Colonic mucosa (tissue), 4 donors: ENCODE measurements at regions not wholly inside any gene's neighbourhood (a gene's known extent, or its start where the extent isn't known, plus 50 kb on each side); places are given as distances from the start of the nearest gene placed in this dataset.

Experiments
- DNase-seq: peaks from one replicate; pipeline ENCODE4 v3.0.0-alpha.2; 2020
- H3K27ac ChIP-seq: fragments of 200-600 bp; one replicate; pipeline ENCODE4 v1.8.0; 2021
- H3K27me3 ChIP-seq: fragments of 200-600 bp; one replicate; pipeline ENCODE4 v1.8.0; 2021
- H3K36me3 ChIP-seq: fragments of 200-600 bp; one replicate; pipeline ENCODE4 v1.8.0; 2021
- H3K4me1 ChIP-seq: fragments of 200-600 bp; one replicate; pipeline ENCODE4 v1.8.0; 2021; ENCODE audit warnings: mild to moderate bottlenecking
- H3K4me3 ChIP-seq: fragments of 200-600 bp; one replicate; pipeline ENCODE4 v1.8.0; 2021
- H3K9ac ChIP-seq, 2 donors: one replicate each; pipeline ENCODE4 v1.7.0; 2013; ENCODE audit warnings: control low read depth in 2 of 2, low read depth in 2 of 2, low read length in 2 of 2
- H3K9me3 ChIP-seq: fragments of 200-600 bp; one replicate; pipeline ENCODE4 v1.8.0; 2021
- intact Hi-C: fragments of 100-400 bp; cut with DNase I; formaldehyde crosslinking; loops from one replicate; pipeline ENCODE4 v1.14.1; 2022
- TF ChIP-seq, protein P1 (sequence below): fragments of 200-600 bp; IDR thresholded peaks from one replicate; pipeline ENCODE4 v1.8.0; 2022; ENCODE audit warnings: antibody characterized with exemption, mild to moderate bottlenecking
- donor health status: healthy.
- donor health status: DM: no; HTN: no; CAD: no.
- donor health status: DM: no; HTN: no; CAD: no.

GRCh38 chr2:63669596-63669995 lies 80.8 kb downstream of the MDH1 start:
- DNase-seq = no peak
- no peak overlapping the region for H3K4me3 ChIP-seq
- H3K9ac ChIP-seq = no peak overlapping the region
- no peaks in the 10 kb centered on the region for H3K36me3 ChIP-seq
- H3K4me1 ChIP-seq = no peaks in the 10 kb centered on the region
- TF ChIP-seq, protein P1, sequence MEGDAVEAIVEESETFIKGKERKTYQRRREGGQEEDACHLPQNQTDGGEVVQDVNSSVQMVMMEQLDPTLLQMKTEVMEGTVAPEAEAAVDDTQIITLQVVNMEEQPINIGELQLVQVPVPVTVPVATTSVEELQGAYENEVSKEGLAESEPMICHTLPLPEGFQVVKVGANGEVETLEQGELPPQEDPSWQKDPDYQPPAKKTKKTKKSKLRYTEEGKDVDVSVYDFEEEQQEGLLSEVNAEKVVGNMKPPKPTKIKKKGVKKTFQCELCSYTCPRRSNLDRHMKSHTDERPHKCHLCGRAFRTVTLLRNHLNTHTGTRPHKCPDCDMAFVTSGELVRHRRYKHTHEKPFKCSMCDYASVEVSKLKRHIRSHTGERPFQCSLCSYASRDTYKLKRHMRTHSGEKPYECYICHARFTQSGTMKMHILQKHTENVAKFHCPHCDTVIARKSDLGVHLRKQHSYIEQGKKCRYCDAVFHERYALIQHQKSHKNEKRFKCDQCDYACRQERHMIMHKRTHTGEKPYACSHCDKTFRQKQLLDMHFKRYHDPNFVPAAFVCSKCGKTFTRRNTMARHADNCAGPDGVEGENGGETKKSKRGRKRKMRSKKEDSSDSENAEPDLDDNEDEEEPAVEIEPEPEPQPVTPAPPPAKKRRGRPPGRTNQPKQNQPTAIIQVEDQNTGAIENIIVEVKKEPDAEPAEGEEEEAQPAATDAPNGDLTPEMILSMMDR = no peak
- no peaks in the 10 kb centered on the region for H3K9me3 ChIP-seq
- H3K27ac ChIP-seq = no peak overlapping the region
- intact Hi-C loops = no loop called here
- H3K27me3 ChIP-seq = no peaks in the 10 kb centered on the region

GRCh38 chr2:63673865-63674533 lies 85.2 kb downstream of the MDH1 start:
- DNase-seq = no peak
- Histone ChIP-seq H3K9me3 (no peaks in the 10 kb centered on the region), H3K4me3 (no peak overlapping the region), H3K4me1 (no peaks in the 10 kb centered on the region), H3K27ac (no peak overlapping the region), H3K27me3 (no peaks in the 10 kb centered on the region), H3K9ac (no peak overlapping the region), H3K36me3 (no peaks in the 10 kb centered on the region)
- intact Hi-C loops = no loop called here
- TF ChIP-seq, protein P1 = no peak

GRCh38 chr2:63675026-63675425 lies 86.3 kb downstream of the MDH1 start:
- Histone ChIP-seq H3K4me1 (no peaks in the 10 kb centered on the region), H3K9ac (no peak overlapping the region), H3K27me3 (no peaks in the 10 kb centered on the region), H3K27ac (no peak overlapping the region), H3K9me3 (no peaks in the 10 kb centered on the region), H3K36me3 (no peaks in the 10 kb centered on the region), H3K4me3 (no peak overlapping the region)
- TF ChIP-seq, protein P1 = no peak
- no peak for DNase-seq
- intact Hi-C loops = no loop called here

- Histone ChIP-seq H3K4me1 (no peaks in the 10 kb centered on the region), H3K27me3 (no peaks in the 10 kb centered on the region), H3K9me3 (no peaks in the 10 kb centered on the region), H3K4me3 (no peak overlapping the region), H3K9ac (no peak overlapping the region), H3K36me3 (no peaks in the 10 kb centered on the region), H3K27ac (no peak overlapping the region)
- TF ChIP-seq, protein P1 = no peak
- no peak for DNase-seq
- intact Hi-C loops = no loop called here
Observed at GRCh38 chr2:63676135-63676534, 87.4 kb downstream of the MDH1 start.

- Histone ChIP-seq H3K27ac (no peak overlapping the region), H3K9me3 (no peaks in the 10 kb centered on the region), H3K4me3 (no peak overlapping the region), H3K4me1 (no peaks in the 10 kb centered on the region), H3K36me3 (no peaks in the 10 kb centered on the region), H3K27me3 (no peaks in the 10 kb centered on the region), H3K9ac (no peak overlapping the region)
- TF ChIP-seq, protein P1 = no peak
- DNase-seq = no peak
- intact Hi-C loops = no loop called here
Observed at GRCh38 chr2:63678085-63678484, 89.3 kb downstream of the MDH1 start.
